Mesenteric fat pad (tissue), 1 donor: ENCODE measurements at regions not wholly inside any gene's neighbourhood (a gene's known extent, or its start where the extent isn't known, plus 50 kb on each side); places are given as distances from the start of the nearest gene placed in this dataset.
"Not testable (repeated sequence)": the region's sequence is repeated elsewhere in the genome, so short reads cannot be mapped to it uniquely, and the experiment has no call there.

Experiments
- DNase-seq: peaks from one replicate; pipeline ENCODE4 v3.0.0-alpha.2; 2020; ENCODE audit warnings: low spot score
- donor health status: DM: yes; HTN: yes; CAD: no.

GRCh38 chr4:156328882-156329281 is 375.2 kb upstream of the CTSO start:
- no peak for DNase-seq

GRCh38 chr4:156326246-156326645 is 372.6 kb upstream of the CTSO start:
- no peak for DNase-seq

- DNase-seq = no peak
Observed at GRCh38 chr4:156322592-156322991, 368.9 kb upstream of the CTSO start.

- no peak for DNase-seq
Observed at GRCh38 chr4:156321203-156321602, 367.5 kb upstream of the CTSO start.

- no peak for DNase-seq
Observed at GRCh38 chr4:156313497-156313896, 359.8 kb upstream of the CTSO start.

- no peak for DNase-seq
Observed at GRCh38 chr4:156312261-156312847, 358.7 kb upstream of the CTSO start.

GRCh38 chr4:156309031-156309430 is 355.4 kb upstream of the CTSO start:
- DNase-seq = no peak

GRCh38 chr4:156303708-156304107 is 350.0 kb upstream of the CTSO start:
- no peak for DNase-seq

GRCh38 chr4:156298230-156298629 is 344.6 kb upstream of the CTSO start:
- DNase-seq = no peak

GRCh38 chr4:156295676-156296195 is 342.1 kb upstream of the CTSO start:
- no peak for DNase-seq

GRCh38 chr4:156294577-156294976 is 340.9 kb upstream of the CTSO start:
- no peak for DNase-seq

GRCh38 chr4:156293657-156294297 is 340.1 kb upstream of the CTSO start:
- DNase-seq = no peak

- DNase-seq = no peak
Observed at GRCh38 chr4:156291317-156291716, 337.7 kb upstream of the CTSO start.

GRCh38 chr4:156290811-156291210 is 337.1 kb upstream of the CTSO start:
- DNase-seq = no peak

- DNase-seq = not testable (repeated sequence)
Observed at GRCh38 chr4:156290026-156290425, 336.4 kb upstream of the CTSO start.

GRCh38 chr4:156280686-156281085 is 327.0 kb upstream of the CTSO start:
- no peak for DNase-seq

GRCh38 chr4:156265407-156265806 is 311.7 kb upstream of the CTSO start:
- DNase-seq = no peak

GRCh38 chr4:156261230-156261629 is 307.6 kb upstream of the CTSO start:
- no peak for DNase-seq

GRCh38 chr4:156255230-156256007 is 301.8 kb upstream of the CTSO start:
- no peak for DNase-seq

- DNase-seq = no peak
Observed at GRCh38 chr4:156252358-156252921, 298.8 kb upstream of the CTSO start.

- DNase-seq = no peak
Observed at GRCh38 chr4:156251373-156252065, 297.9 kb upstream of the CTSO start.
